Activated T-cell treated with anti-CD3 and anti-CD28 coated beads, Interleukin-2, amount 50 U/mL, for 1 hour (primary cell): ENCODE measurements at regions not wholly inside any gene's neighbourhood (a gene's known extent, or its start where the extent isn't known, plus 50 kb on each side); places are given as distances from the start of the nearest gene placed in this dataset.

Experiments
- DNase-seq: peaks from one replicate; pipeline ENCODE4 v3.0.0-alpha.2; 2020

- no peak for DNase-seq
Measured at GRCh38 chr2:238562446-238562845, 135.7 kb downstream of the ASB1 start.

GRCh38 chr2:238563551-238563950 is 136.8 kb downstream of the ASB1 start:
- no peak for DNase-seq

GRCh38 chr2:238564286-238564920 is 137.7 kb downstream of the ASB1 start:
- no peak for DNase-seq

GRCh38 chr2:238565031-238565430 is 138.3 kb downstream of the ASB1 start:
- no peak for DNase-seq

- no peak for DNase-seq
Measured at GRCh38 chr2:238566001-238566645, 139.4 kb downstream of the ASB1 start.

GRCh38 chr2:238567067-238567855 is 140.5 kb downstream of the ASB1 start:
- no peak for DNase-seq

GRCh38 chr2:238567996-238568395 is 141.3 kb downstream of the ASB1 start:
- no peak for DNase-seq

- DNase-seq = no peak
Measured at GRCh38 chr2:238568455-238569440, 142.0 kb downstream of the ASB1 start.

- DNase-seq = no peak
Measured at GRCh38 chr2:238569507-238570195, 142.9 kb downstream of the ASB1 start.

- no peak for DNase-seq
Measured at GRCh38 chr2:238570391-238570790, 143.7 kb downstream of the ASB1 start.

GRCh38 chr2:238570926-238571325 is 144.2 kb downstream of the ASB1 start:
- DNase-seq = no peak

GRCh38 chr2:238571661-238572372 is 145.1 kb downstream of the ASB1 start:
- DNase-seq = no peak

- no peak for DNase-seq
Measured at GRCh38 chr2:238573065-238573778, 146.5 kb downstream of the ASB1 start.

GRCh38 chr2:238573916-238574315 is 147.2 kb downstream of the ASB1 start:
- no peak for DNase-seq

- no peak for DNase-seq
Measured at GRCh38 chr2:238574490-238575271, 148.0 kb downstream of the ASB1 start.

- DNase-seq = no peak
Measured at GRCh38 chr2:238576674-238577073, 149.9 kb downstream of the ASB1 start.

GRCh38 chr2:238578256-238578655 is 151.5 kb downstream of the ASB1 start:
- no peak for DNase-seq

- DNase-seq = no peak
Measured at GRCh38 chr2:238580486-238580885, 153.8 kb downstream of the ASB1 start.

- DNase-seq = no peak
Measured at GRCh38 chr2:238581126-238581525, 154.4 kb downstream of the ASB1 start.

GRCh38 chr2:238582159-238582558 is 155.4 kb downstream of the ASB1 start:
- no peak for DNase-seq
